NT2/D1 (cell line): ENCODE measurements at regions not wholly inside any gene's neighbourhood (a gene's known extent, or its start where the extent isn't known, plus 50 kb on each side); places are given as distances from the start of the nearest gene placed in this dataset.

Source experiments
- YY1 ChIP-seq: IDR thresholded peaks from 2 replicates; pipeline ENCODE4 v1.6.1; 2011; ENCODE audit not compliant: insufficient read length, insufficient read depth
- ZNF274 ChIP-seq: IDR thresholded peaks from 2 replicates; pipeline ENCODE4 v1.6.1; 2011; ENCODE audit warnings: mild to moderate bottlenecking, low read depth, low read length

GRCh38 chr2:240379089-240379636 is 56.3 kb upstream of the GPC1 start:
- TF ChIP-seq YY1 = no peak
- TF ChIP-seq ZNF274 = no peak
